Loucy (cell line): ENCODE measurements at regions not wholly inside any gene's neighbourhood (a gene's known extent, or its start where the extent isn't known, plus 50 kb on each side); places are given as distances from the start of the nearest gene placed in this dataset.
A peak's percentile ranks its signal among the peaks of the same experiment; 100 is the strongest.

Source experiments
- H2AFZ ChIP-seq: fragments of 200-600 bp; sonication (generic); 2 replicates; pipeline ENCODE4 v1.6.0; 2016; ENCODE audit warnings: antibody characterized with exemption, mild to moderate bottlenecking, low read length, moderate library complexity
- H3F3A ChIP-seq: fragments of 200-600 bp; 2 replicates; pipeline ENCODE4 v1.6.0; 2016; ENCODE audit warnings: antibody characterized with exemption, low read depth, mild to moderate bottlenecking
- H3K27me3 ChIP-seq: fragments of 200-600 bp; sonication (generic); 2 replicates; pipeline ENCODE4 v1.6.1; 2014; ENCODE audit warnings: low read length, mild to moderate bottlenecking; ENCODE audit not compliant: insufficient read depth, poor library complexity, severe bottlenecking
- H3K36me3 ChIP-seq: fragments of 200-600 bp; sonication (generic); 2 replicates; pipeline ENCODE4 v1.6.1; 2016; ENCODE audit warnings: low read length; ENCODE audit not compliant: insufficient read depth
- H3K4me1 ChIP-seq: fragments of 200-600 bp; sonication (generic); 2 replicates; pipeline ENCODE4 v1.5.1; 2014; ENCODE audit warnings: low read length, mild to moderate bottlenecking; ENCODE audit not compliant: insufficient read depth, poor library complexity, severe bottlenecking
- H3K4me2 ChIP-seq: fragments of 200-600 bp; sonication (generic); 2 replicates; pipeline ENCODE4 v1.6.0; 2014; ENCODE audit warnings: antibody characterized with exemption, low read length, low read depth, mild to moderate bottlenecking; ENCODE audit not compliant: poor library complexity, severe bottlenecking
- H3K4me3 ChIP-seq: fragments of 200-600 bp; sonication (generic); 2 replicates; pipeline ENCODE4 v1.5.1; 2014; ENCODE audit warnings: low read length, mild to moderate bottlenecking, mixed read lengths; ENCODE audit not compliant: poor library complexity, severe bottlenecking
- H3K79me2 ChIP-seq: fragments of 200-600 bp; sonication (generic); 2 replicates; pipeline ENCODE4 v1.6.1; 2014; ENCODE audit warnings: low read length; ENCODE audit not compliant: insufficient read depth
- H3K9ac ChIP-seq: fragments of 200-600 bp; sonication (generic); 2 replicates; pipeline ENCODE4 v1.6.0; 2014; ENCODE audit warnings: mild to moderate bottlenecking, low read depth, low read length, moderate library complexity; ENCODE audit not compliant: poor library complexity, severe bottlenecking
- H3K9me2 ChIP-seq: fragments of 200-600 bp; sonication (generic); replicated peaks from 2 replicates; pipeline ENCODE4 v1.6.1; 2016; ENCODE audit warnings: low read depth, low read length, mixed read lengths
- H3K9me3 ChIP-seq: fragments of 200-600 bp; sonication (generic); 2 replicates; pipeline ENCODE4 v1.6.1; 2014; ENCODE audit warnings: mild to moderate bottlenecking, antibody characterized with exemption, low read length, low read depth; ENCODE audit not compliant: insufficient read depth
- H4K20me1 ChIP-seq: fragments of 200-600 bp; sonication (generic); 2 replicates; pipeline ENCODE4 v1.6.0; 2014; ENCODE audit warnings: antibody characterized with exemption, low read length, mild to moderate bottlenecking; ENCODE audit not compliant: insufficient read depth, poor library complexity, severe bottlenecking
- EZH2phosphoT487 ChIP-seq: fragments of 200-600 bp; IDR thresholded peaks from 2 replicates; pipeline ENCODE4 v1.6.1; 2018; ENCODE audit warnings: antibody characterized with exemption, mild to moderate bottlenecking, moderate library complexity, borderline replicate concordance
- TF ChIP-seq, protein P1 (sequence below): fragments of 200-600 bp; sonication (generic); conservative IDR thresholded peaks from 2 replicates; pipeline ENCODE4 v1.5.1; 2014; ENCODE audit warnings: mild to moderate bottlenecking, antibody characterized with exemption, low read length

DNA sequence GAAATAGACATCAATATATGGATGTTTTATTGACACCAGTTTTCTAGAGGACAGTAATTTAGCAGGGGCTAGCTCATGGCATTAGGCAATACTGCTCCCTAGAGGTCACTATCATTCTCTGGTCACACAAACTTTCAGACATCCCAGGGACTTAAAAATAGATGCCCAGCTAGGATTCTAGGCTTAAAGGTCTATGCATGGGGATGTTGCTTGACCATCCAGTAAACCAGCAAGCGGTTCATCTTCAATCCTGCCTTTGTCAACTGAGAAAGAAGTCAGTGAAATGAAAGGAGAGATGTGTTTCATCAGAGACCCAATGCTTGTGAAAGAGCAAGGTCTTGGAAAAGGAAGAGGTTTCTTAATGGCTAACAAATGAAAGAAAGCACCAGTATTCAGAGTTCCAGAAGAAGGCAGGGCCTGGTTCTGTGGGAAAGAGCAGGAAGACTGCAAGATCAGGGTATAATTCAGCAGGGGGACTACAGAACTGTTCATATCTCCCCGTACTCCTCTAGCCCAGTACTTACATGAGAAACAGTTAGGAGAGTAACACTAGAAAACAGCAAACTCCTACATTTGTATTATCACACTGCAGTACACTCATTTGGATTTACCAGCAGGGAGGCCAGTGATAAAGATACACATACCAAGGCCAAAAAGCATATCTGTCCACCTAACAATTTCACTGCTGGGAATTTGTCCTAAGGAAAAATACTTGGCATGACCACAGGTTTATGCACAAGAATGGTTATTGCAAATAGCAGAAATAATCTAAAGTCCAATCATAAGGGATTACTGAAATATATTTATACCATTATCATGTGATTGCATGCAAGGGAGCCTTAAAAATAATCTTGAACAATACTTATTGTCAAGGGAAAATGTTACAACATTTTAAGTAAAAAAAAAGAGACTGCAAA lies 151.4 kb upstream of the LAMA2 start:
- no peaks in the 10 kb centered on the region for H3K27me3 ChIP-seq
- TF ChIP-seq EZH2phosphoT487 = no peak
- TF ChIP-seq, protein P1, sequence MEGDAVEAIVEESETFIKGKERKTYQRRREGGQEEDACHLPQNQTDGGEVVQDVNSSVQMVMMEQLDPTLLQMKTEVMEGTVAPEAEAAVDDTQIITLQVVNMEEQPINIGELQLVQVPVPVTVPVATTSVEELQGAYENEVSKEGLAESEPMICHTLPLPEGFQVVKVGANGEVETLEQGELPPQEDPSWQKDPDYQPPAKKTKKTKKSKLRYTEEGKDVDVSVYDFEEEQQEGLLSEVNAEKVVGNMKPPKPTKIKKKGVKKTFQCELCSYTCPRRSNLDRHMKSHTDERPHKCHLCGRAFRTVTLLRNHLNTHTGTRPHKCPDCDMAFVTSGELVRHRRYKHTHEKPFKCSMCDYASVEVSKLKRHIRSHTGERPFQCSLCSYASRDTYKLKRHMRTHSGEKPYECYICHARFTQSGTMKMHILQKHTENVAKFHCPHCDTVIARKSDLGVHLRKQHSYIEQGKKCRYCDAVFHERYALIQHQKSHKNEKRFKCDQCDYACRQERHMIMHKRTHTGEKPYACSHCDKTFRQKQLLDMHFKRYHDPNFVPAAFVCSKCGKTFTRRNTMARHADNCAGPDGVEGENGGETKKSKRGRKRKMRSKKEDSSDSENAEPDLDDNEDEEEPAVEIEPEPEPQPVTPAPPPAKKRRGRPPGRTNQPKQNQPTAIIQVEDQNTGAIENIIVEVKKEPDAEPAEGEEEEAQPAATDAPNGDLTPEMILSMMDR = peak; percentile 75
- H3F3A ChIP-seq = no peaks in the 10 kb centered on the region
- no peak overlapping the region for H3K4me2 ChIP-seq
- no peaks in the 10 kb centered on the region for H3K79me2 ChIP-seq
- H3K9me2 ChIP-seq = no peaks in the 10 kb centered on the region
- H3K9ac ChIP-seq = no peak overlapping the region
- no peak overlapping the region for H3K4me3 ChIP-seq
- H2AFZ ChIP-seq = no peak overlapping the region
- H3K36me3 ChIP-seq = no peaks in the 10 kb centered on the region
- H4K20me1 ChIP-seq = no peaks in the 10 kb centered on the region
- no peaks in the 10 kb centered on the region for H3K9me3 ChIP-seq
- no peaks in the 10 kb centered on the region for H3K4me1 ChIP-seq

DNA sequence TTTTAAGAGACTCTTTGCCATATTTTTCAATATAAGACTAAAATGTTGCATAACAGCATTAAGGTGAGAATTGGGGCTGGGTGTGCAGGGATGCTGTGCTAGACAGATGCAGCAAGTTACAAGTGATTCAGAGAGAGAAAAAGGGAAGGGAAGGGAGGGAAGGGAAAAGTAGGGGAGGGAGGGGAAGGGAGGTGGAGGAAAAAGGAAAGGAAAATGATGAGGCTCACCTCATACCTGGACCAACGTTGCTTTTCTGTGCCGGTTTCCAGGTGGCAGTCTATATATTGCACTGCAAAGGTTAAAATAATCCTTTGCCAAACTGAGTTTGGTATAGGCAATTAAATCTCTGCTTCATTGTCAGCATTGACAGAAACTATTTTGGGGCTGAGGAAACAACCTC lies 155.4 kb upstream of the LAMA2 start:
- Histone ChIP-seq H4K20me1 (no peaks in the 10 kb centered on the region), H3K9me2 (no peaks in the 10 kb centered on the region), H3K4me1 (no peaks in the 10 kb centered on the region), H3K27me3 (no peaks in the 10 kb centered on the region), H3K4me3 (no peak overlapping the region), H3K79me2 (no peaks in the 10 kb centered on the region), H2AFZ (no peak overlapping the region), H3K36me3 (no peaks in the 10 kb centered on the region), H3K9ac (no peak overlapping the region), H3K4me2 (no peak overlapping the region), H3F3A (no peaks in the 10 kb centered on the region), H3K9me3 (no peaks in the 10 kb centered on the region)
- TF ChIP-seq, protein P1 = no peak
- TF ChIP-seq EZH2phosphoT487 = no peak

DNA sequence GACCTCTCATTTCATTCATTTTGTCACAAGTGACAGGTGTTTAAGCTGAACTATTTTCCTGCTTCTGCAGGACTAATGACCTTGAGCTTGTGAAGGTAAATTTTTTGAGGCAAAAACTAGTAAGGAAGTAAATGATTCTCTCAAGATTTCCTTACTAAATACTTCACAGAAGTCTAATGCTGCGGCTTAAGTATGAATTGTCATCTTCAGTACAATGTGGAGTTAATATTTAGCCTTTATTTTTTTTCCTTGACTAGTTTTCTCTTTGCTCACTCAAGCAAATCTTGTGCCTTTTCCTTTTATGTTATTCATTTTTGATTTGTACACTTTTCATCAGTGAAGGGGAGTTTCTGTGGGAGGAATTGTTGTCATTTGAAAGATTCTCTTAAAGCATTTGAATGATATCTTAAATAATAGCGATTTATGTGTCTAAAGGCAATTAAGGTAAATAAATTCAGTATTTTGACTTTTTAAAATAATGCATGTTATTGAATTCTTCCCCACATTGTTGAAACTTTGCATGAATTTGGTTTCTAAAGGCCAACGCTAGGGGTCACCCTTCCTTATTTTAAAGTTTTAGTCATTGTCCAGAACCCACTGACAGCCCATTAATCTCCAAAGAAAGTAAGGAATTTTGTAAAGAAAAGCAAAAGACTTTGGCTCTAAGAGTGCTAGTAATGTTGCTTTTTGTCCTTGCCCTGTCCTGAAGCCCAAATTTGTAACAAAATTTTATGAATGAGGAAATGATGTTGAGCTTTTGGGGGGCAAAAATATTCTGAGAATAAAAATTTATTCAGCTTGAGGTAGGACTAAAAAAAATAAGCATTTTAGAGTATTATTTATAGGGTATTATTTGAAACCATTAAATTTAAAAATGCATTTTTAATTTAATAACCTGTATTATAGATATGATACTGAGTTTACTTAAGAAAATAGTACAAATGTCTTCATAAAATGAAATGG lies 157.4 kb upstream of the LAMA2 start:
- Histone ChIP-seq H2AFZ (peak overlapping the region; percentile 52; the same call in 1 of the 2 replicates), H3K4me2 (no peak overlapping the region), H3K36me3 (no peaks in the 10 kb centered on the region)

More for the DNA sequence above, 157.4 kb upstream of the LAMA2 start:
- no peaks in the 10 kb centered on the region for H3K27me3 ChIP-seq
- H3K9me2 ChIP-seq = no peaks in the 10 kb centered on the region
- H3K4me1 ChIP-seq = no peaks in the 10 kb centered on the region
- no peaks in the 10 kb centered on the region for H3K79me2 ChIP-seq
- no peaks in the 10 kb centered on the region for H4K20me1 ChIP-seq
- H3F3A ChIP-seq = no peaks in the 10 kb centered on the region
- H3K9me3 ChIP-seq = no peaks in the 10 kb centered on the region
- TF ChIP-seq, protein P1 = peak; percentile 83
- TF ChIP-seq EZH2phosphoT487 = no peak
- H3K9ac ChIP-seq = no peak overlapping the region
- H3K4me3 ChIP-seq = no peak overlapping the region
